Ishikawa (cell line): ENCODE measurements at regions not wholly inside any gene's neighbourhood (a gene's known extent, or its start where the extent isn't known, plus 50 kb on each side); places are given as distances from the start of the nearest gene placed in this dataset.

Experiments used
- CEBPB ChIP-seq: IDR thresholded peaks from 2 replicates; pipeline ENCODE4 v1.6.1; 2012
- CREB1 ChIP-seq: IDR thresholded peaks from 2 replicates; pipeline ENCODE4 v1.6.1; 2012; ENCODE audit warnings: low read depth
- EGR1 ChIP-seq: IDR thresholded peaks from 2 replicates; pipeline ENCODE4 v1.6.1; 2012
- EP300 ChIP-seq: IDR thresholded peaks from 2 replicates; pipeline ENCODE4 v1.6.1; 2012; ENCODE audit warnings: borderline replicate concordance
- FOXM1 ChIP-seq: IDR thresholded peaks from 2 replicates; pipeline ENCODE4 v1.6.1; 2012; ENCODE audit warnings: low read depth, borderline replicate concordance
- NFIC ChIP-seq: IDR thresholded peaks from 2 replicates; pipeline ENCODE4 v1.6.1; 2012
- RAD21 ChIP-seq: IDR thresholded peaks from 2 replicates; pipeline ENCODE4 v1.6.1; 2012; ENCODE audit warnings: low read depth
- REST ChIP-seq: IDR thresholded peaks from 2 replicates; pipeline ENCODE4 v1.6.1; 2012; ENCODE audit warnings: low read depth, mild to moderate bottlenecking
- TAF1 ChIP-seq: IDR thresholded peaks from 2 replicates; pipeline ENCODE4 v1.6.1; 2012; ENCODE audit warnings: low read depth, mild to moderate bottlenecking
- TCF12 ChIP-seq: IDR thresholded peaks from 2 replicates; pipeline ENCODE4 v1.6.1; 2012; ENCODE audit warnings: low read depth
- TEAD4 ChIP-seq: IDR thresholded peaks from 2 replicates; pipeline ENCODE4 v1.6.1; 2012
- YY1 ChIP-seq: IDR thresholded peaks from 2 replicates; pipeline ENCODE4 v1.6.1; 2012; ENCODE audit warnings: low read depth
- ZBTB7A ChIP-seq: IDR thresholded peaks from 2 replicates; pipeline ENCODE4 v1.6.1; 2012; ENCODE audit warnings: low read depth
- TF ChIP-seq, protein P1 (sequence below): IDR thresholded peaks from 2 replicates; pipeline ENCODE4 v1.6.1; 2012
- TF ChIP-seq, protein P2 (sequence below): IDR thresholded peaks from 2 replicates; pipeline ENCODE4 v1.6.1; 2012

GRCh38 chr13:20332361-20333096, 100.4 kb upstream of the GJB6 start:
- TF ChIP-seq TCF12 (no peak), EGR1 (no peak)

GRCh38 chr13:20331949-20332348, 99.8 kb upstream of the GJB6 start:
- TF ChIP-seq REST = no peak
- no peak for TF ChIP-seq ZBTB7A
- no peak for TF ChIP-seq NFIC
- TF ChIP-seq CREB1 = no peak
- TF ChIP-seq TEAD4 = no peak
- TF ChIP-seq, protein P1, sequence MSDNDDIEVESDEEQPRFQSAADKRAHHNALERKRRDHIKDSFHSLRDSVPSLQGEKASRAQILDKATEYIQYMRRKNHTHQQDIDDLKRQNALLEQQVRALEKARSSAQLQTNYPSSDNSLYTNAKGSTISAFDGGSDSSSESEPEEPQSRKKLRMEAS = no peak
- TF ChIP-seq, protein P2, sequence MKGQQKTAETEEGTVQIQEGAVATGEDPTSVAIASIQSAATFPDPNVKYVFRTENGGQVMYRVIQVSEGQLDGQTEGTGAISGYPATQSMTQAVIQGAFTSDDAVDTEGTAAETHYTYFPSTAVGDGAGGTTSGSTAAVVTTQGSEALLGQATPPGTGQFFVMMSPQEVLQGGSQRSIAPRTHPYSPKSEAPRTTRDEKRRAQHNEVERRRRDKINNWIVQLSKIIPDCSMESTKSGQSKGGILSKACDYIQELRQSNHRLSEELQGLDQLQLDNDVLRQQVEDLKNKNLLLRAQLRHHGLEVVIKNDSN = no peak
- no peak for TF ChIP-seq RAD21
- TF ChIP-seq FOXM1 = no peak
- TF ChIP-seq YY1 = no peak
- TF ChIP-seq TCF12 = no peak
- TF ChIP-seq CEBPB = no peak
- TF ChIP-seq EP300 = no peak
- no peak for TF ChIP-seq TAF1
- no peak for TF ChIP-seq EGR1

- no peak for TF ChIP-seq CREB1
- no peak for TF ChIP-seq ZBTB7A
- TF ChIP-seq TAF1 = no peak
- TF ChIP-seq, protein P2 = no peak
- TF ChIP-seq EP300 = no peak
- TF ChIP-seq REST = no peak
- no peak for TF ChIP-seq EGR1
- TF ChIP-seq, protein P1 = no peak
- no peak for TF ChIP-seq FOXM1
- TF ChIP-seq CEBPB = no peak
- TF ChIP-seq TEAD4 = no peak
- no peak for TF ChIP-seq YY1
- no peak for TF ChIP-seq RAD21
- no peak for TF ChIP-seq TCF12
- no peak for TF ChIP-seq NFIC
Measured at GRCh38 chr13:20331419-20331818, 99.3 kb upstream of the GJB6 start.

DNA sequence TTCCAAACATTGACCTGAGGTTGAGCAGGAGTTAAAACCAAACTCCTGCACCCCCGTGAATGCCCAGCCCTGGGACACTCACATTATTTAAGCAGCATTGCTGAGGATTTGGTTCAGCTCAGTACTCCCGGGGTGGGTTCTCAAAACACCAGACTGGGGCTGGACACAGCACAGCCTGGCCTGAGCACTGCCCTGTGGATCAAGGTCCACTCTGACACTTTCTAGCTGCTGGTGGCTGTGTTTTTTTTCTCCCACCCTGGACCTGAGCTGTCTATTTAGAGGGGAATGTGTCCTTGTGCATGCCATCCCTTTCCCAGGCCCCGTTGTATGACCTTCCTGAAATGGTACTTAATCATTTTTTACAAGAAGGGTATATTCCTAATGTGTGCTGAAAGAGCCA, 94.7 kb upstream of the GJB6 start:
- TF ChIP-seq FOXM1 = no peak
- TF ChIP-seq, protein P1 = no peak
- TF ChIP-seq NFIC = no peak

DNA sequence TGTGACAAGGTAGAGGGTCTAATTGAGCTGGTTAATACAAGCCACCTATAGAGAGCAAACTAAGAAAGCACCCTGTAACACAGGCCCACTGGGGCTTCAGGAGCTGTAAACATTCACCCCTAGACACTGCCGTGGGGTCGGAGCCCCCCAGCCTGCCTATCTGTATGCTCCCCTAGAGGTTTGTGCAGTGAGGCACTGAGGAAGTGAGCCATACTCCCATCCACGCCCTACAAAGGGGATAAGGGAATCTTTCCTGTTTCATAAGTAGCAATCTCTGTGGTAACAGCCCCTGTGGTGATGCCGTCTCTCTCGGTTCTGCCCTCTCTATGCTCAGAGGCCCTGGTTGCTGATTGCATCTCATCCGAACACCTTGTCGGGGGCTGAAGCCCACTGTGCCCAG, 94.2 kb upstream of the GJB6 start:
- TF ChIP-seq CEBPB = no peak
- no peak for TF ChIP-seq TEAD4
- no peak for TF ChIP-seq NFIC
- no peak for TF ChIP-seq ZBTB7A
- TF ChIP-seq TAF1 = no peak
- TF ChIP-seq EGR1 = no peak
- no peak for TF ChIP-seq TCF12
- no peak for TF ChIP-seq RAD21
- no peak for TF ChIP-seq EP300
- TF ChIP-seq, protein P2 = no peak
- no peak for TF ChIP-seq REST
- no peak for TF ChIP-seq CREB1
- no peak for TF ChIP-seq YY1
- TF ChIP-seq, protein P1 = no peak
- TF ChIP-seq FOXM1 = no peak
